Endodermal cell (in vitro differentiated cells): ENCODE measurements at regions not wholly inside any gene's neighbourhood (a gene's known extent, or its start where the extent isn't known, plus 50 kb on each side); places are given as distances from the start of the nearest gene placed in this dataset.

Experiments
- DNase-seq: peaks from one replicate; pipeline ENCODE4 v3.0.0-alpha.2; 2017
- H3K27ac ChIP-seq: 2 replicates; pipeline ENCODE4 v1.5.1; 2013; ENCODE audit warnings: mild to moderate bottlenecking, low read depth, low read length, moderate library complexity
- H3K27me3 ChIP-seq: 2 replicates; pipeline ENCODE4 v1.6.1; 2013; ENCODE audit warnings: mild to moderate bottlenecking, low read length, moderate library complexity; ENCODE audit not compliant: insufficient read depth, control insufficient read depth, poor library complexity, severe bottlenecking
- H3K36me3 ChIP-seq: 2 replicates; pipeline ENCODE4 v1.7.0; 2013; ENCODE audit warnings: mild to moderate bottlenecking, low read length, moderate library complexity; ENCODE audit not compliant: control insufficient read depth, insufficient read depth
- H3K4me1 ChIP-seq: one replicate; pipeline ENCODE4 v1.7.0; 2013; ENCODE audit warnings: low read length; ENCODE audit not compliant: control insufficient read depth, insufficient read depth
- H3K4me3 ChIP-seq: 2 replicates; pipeline ENCODE4 v1.5.1; 2013; ENCODE audit warnings: mild to moderate bottlenecking, low read length, moderate library complexity
- H3K9ac ChIP-seq: 2 replicates; pipeline ENCODE4 v1.6.1; 2013; ENCODE audit warnings: mild to moderate bottlenecking, low read length, moderate library complexity; ENCODE audit not compliant: poor library complexity, severe bottlenecking; ENCODE audit errors: extremely low read depth
- H3K9me3 ChIP-seq: 2 replicates; pipeline ENCODE4 v1.6.1; 2013; ENCODE audit warnings: mild to moderate bottlenecking, low read length, moderate library complexity; ENCODE audit not compliant: control insufficient read depth
- H3K27ac Mint-ChIP-seq: 2 replicates; pipeline ENCODE4 v1.8.0; 2020; ENCODE audit warnings: mixed read lengths
- H3K27me3 Mint-ChIP-seq: 2 replicates; pipeline ENCODE4 v1.8.0; 2021; ENCODE audit warnings: mild to moderate bottlenecking, mixed read lengths; ENCODE audit not compliant: insufficient read depth
- H3K36me3 Mint-ChIP-seq: 2 replicates; pipeline ENCODE4 v1.8.0; 2020; ENCODE audit warnings: low read depth, mixed read lengths
- H3K4me1 Mint-ChIP-seq: 2 replicates; pipeline ENCODE4 v1.8.0; 2020; ENCODE audit warnings: mixed read lengths
- H3K4me3 Mint-ChIP-seq: 2 replicates; pipeline ENCODE4 v1.8.0; 2020; ENCODE audit warnings: mild to moderate bottlenecking, moderate library complexity, mixed read lengths
- H3K9me3 Mint-ChIP-seq: 2 replicates; pipeline ENCODE4 v1.8.0; 2020; ENCODE audit warnings: mild to moderate bottlenecking, mixed read lengths
- WGBS, 2 experiments: methylation state at CpG; one replicate each; pipeline versions ENCODE4 v1.1.5 to v1.1.7; 2013; ENCODE audit warnings: missing lambda C conversion rate in 2 of 2, mixed read lengths in 1 of 2; ENCODE audit not compliant: insufficient coverage in 1 of 2, insufficient read length in 1 of 2; 5-methylcytosine and 5-hydroxymethylcytosine counted together
- TF ChIP-seq, protein P1 (sequence below): fragments of 200-600 bp; sonication (generic); conservative IDR thresholded peaks from 2 replicates; pipeline ENCODE4 v1.5.0; 2021; ENCODE audit warnings: antibody characterized with exemption, mild to moderate bottlenecking

DNA sequence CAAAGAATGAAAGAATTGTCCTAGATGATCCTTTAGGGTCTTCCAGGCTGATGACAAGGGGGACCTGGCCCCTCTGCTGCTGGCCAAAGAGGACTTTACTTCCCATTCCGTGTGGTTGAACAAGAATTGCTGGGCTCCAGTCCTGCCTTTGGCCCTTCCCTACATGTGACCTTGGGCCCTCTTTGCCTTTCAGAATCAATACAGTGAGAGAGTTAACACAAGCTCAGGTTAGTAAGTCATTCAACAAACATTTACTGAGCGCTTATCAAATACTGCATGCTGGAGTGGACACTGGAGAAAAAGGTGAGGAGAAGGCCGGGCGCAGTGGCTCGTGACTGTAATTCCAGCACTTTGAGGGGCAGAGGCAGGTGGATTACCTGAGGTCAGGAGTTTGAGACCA is 113.1 kb downstream of the C9orf50 start:
- H3K9me3 ChIP-seq = peaks cover 14% of the 10 kb centered on the region
- no peak overlapping the region for H3K9ac ChIP-seq
- H3K27ac ChIP-seq = no peak overlapping the region
- no peaks in the 10 kb centered on the region for H3K27me3 ChIP-seq
- Mint-ChIP-seq H3K36me3 (peaks cover 2% of the 10 kb centered on the region), H3K27me3 (peaks cover 12% of the 10 kb centered on the region), H3K4me3 (no peak overlapping the region), H3K4me1 (peaks cover 5% of the 10 kb centered on the region), H3K27ac (no peak overlapping the region), H3K9me3 (peaks cover 15% of the 10 kb centered on the region)
- TF ChIP-seq, protein P1, sequence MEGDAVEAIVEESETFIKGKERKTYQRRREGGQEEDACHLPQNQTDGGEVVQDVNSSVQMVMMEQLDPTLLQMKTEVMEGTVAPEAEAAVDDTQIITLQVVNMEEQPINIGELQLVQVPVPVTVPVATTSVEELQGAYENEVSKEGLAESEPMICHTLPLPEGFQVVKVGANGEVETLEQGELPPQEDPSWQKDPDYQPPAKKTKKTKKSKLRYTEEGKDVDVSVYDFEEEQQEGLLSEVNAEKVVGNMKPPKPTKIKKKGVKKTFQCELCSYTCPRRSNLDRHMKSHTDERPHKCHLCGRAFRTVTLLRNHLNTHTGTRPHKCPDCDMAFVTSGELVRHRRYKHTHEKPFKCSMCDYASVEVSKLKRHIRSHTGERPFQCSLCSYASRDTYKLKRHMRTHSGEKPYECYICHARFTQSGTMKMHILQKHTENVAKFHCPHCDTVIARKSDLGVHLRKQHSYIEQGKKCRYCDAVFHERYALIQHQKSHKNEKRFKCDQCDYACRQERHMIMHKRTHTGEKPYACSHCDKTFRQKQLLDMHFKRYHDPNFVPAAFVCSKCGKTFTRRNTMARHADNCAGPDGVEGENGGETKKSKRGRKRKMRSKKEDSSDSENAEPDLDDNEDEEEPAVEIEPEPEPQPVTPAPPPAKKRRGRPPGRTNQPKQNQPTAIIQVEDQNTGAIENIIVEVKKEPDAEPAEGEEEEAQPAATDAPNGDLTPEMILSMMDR = no peak
- no peak for DNase-seq
- 92 to 97% methylated on average over 5 of the region's 5 CpGs for WGBS, 2 experiments
- H3K4me1 ChIP-seq = no peaks in the 10 kb centered on the region
- H3K4me3 ChIP-seq = no peak overlapping the region
- no peaks in the 10 kb centered on the region for H3K36me3 ChIP-seq

DNA sequence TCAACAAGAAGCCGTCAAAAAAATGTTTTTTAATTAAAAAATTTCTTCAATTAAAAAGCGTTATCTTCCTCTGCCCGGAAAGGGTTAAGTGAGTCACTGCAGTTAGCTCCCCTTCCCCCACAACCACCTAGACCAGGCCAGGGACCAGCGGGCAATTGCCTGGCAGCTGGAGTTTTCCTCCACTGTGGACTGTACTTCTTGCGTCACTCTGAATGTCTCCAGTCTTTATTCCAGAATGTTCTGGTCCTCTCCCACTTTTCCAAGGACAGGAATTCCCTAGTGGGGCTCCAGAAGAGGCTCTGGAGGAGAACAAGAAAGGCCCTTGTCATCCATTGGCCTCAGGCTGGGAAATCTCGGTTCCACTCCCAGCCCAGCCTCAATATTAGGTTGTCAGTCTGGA is 114.0 kb downstream of the C9orf50 start:
- Histone ChIP-seq H3K9me3 (peaks cover 5% of the 10 kb centered on the region), H3K4me3 (no peak overlapping the region), H3K9ac (no peak overlapping the region), H3K27ac (no peak overlapping the region), H3K27me3 (no peaks in the 10 kb centered on the region), H3K4me1 (no peaks in the 10 kb centered on the region), H3K36me3 (no peaks in the 10 kb centered on the region)
- Mint-ChIP-seq H3K4me1 (peaks cover 5% of the 10 kb centered on the region), H3K36me3 (peaks cover 2% of the 10 kb centered on the region), H3K9me3 (peaks cover 8% of the 10 kb centered on the region), H3K27ac (no peak overlapping the region), H3K4me3 (no peak overlapping the region), H3K27me3 (peaks cover 12% of the 10 kb centered on the region)
- TF ChIP-seq, protein P1 = no peak
- WGBS, 2 experiments = 46 to 74% methylated on average over 3 to 6 of the region's 6 CpGs
- DNase-seq = no peak

DNA sequence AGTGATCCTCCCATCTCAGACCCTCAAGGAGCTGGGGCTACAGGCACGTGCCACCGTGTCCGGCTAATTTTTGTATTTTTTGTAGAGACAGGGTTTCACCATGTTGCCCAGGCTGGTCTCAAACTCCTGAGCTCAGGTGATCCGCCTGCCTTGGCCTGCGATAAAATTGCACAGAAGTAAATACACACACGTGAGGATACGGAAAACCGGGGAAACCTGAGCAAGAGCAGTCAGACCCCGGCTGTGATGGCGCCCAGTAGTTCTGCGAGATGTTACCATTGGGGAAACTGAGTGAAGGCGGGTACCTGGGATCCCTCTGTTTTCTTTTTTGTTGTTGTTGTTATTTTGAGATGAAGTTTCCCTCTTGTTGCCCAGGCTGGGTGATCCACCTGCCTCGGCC is 114.9 kb downstream of the C9orf50 start:
- H3K27ac Mint-ChIP-seq = no peak overlapping the region
- DNase-seq = no peak
- WGBS, 2 experiments = 93 to 97% methylated on average over 9 to 13 of the region's 13 CpGs

More for the DNA sequence above, 114.9 kb downstream of the C9orf50 start:
- peaks cover 8% of the 10 kb centered on the region for H3K9me3 Mint-ChIP-seq
- no peaks in the 10 kb centered on the region for H3K27me3 ChIP-seq
- H3K9me3 ChIP-seq = peaks cover 5% of the 10 kb centered on the region
- TF ChIP-seq, protein P1 = no peak
- no peak overlapping the region for H3K4me3 Mint-ChIP-seq
- H3K4me1 ChIP-seq = no peaks in the 10 kb centered on the region
- peaks cover 5% of the 10 kb centered on the region for H3K4me1 Mint-ChIP-seq
- H3K4me3 ChIP-seq = no peak overlapping the region
- H3K27me3 Mint-ChIP-seq = peaks cover 10% of the 10 kb centered on the region
- no peak overlapping the region for H3K27ac ChIP-seq
- H3K36me3 Mint-ChIP-seq = peaks cover 2% of the 10 kb centered on the region
- no peak overlapping the region for H3K9ac ChIP-seq
- no peaks in the 10 kb centered on the region for H3K36me3 ChIP-seq
